ENCODE measurements at regions not wholly inside any gene's neighbourhood (a gene's known extent, or its start where the extent isn't known, plus 50 kb on each side); places are given as distances from the start of the nearest gene placed in this dataset.

GRCh38 chr10:83931669-83932068, 207.6 kb upstream of the GHITM start:
- DNase-seq (ENCODE audit: low spot score): no peak

- no peak for DNase-seq (ENCODE audit: low spot score)
These were observed 207.1 kb upstream of the GHITM start for GRCh38 chr10:83932245-83932644.

GRCh38 chr10:83934062-83934461, 205.2 kb upstream of the GHITM start:
- no peak for DNase-seq (ENCODE audit: low spot score)

- DNase-seq (ENCODE audit: low spot score): no peak
These were observed 204.5 kb upstream of the GHITM start for GRCh38 chr10:83934641-83935338.

- no peak for DNase-seq (ENCODE audit: low spot score)
These were observed 204.0 kb upstream of the GHITM start for GRCh38 chr10:83935339-83935736.

- DNase-seq (ENCODE audit: low spot score): no peak
These were observed 203.4 kb upstream of the GHITM start for GRCh38 chr10:83935911-83936310.

- no peak for DNase-seq (ENCODE audit: low spot score)
These were observed 202.1 kb upstream of the GHITM start for GRCh38 chr10:83937161-83937560.

GRCh38 chr10:83937826-83938225, 201.5 kb upstream of the GHITM start:
- no peak for DNase-seq (ENCODE audit: low spot score)

GRCh38 chr10:83941189-83941588, 198.1 kb upstream of the GHITM start:
- no peak for DNase-seq (ENCODE audit: low spot score)

- no peak for DNase-seq (ENCODE audit: low spot score)
These were observed 196.9 kb upstream of the GHITM start for GRCh38 chr10:83942410-83942809.

GRCh38 chr10:83943049-83943448, 196.3 kb upstream of the GHITM start:
- no peak for DNase-seq (ENCODE audit: low spot score)

- DNase-seq (ENCODE audit: low spot score): no peak
These were observed 195.4 kb upstream of the GHITM start for GRCh38 chr10:83943920-83944319.

GRCh38 chr10:83945982-83946718, 193.2 kb upstream of the GHITM start:
- DNase-seq (ENCODE audit: low spot score): no peak

- no peak for DNase-seq (ENCODE audit: low spot score)
These were observed 187.0 kb upstream of the GHITM start for GRCh38 chr10:83952314-83952713.

- DNase-seq (ENCODE audit: low spot score): no peak
These were observed 185.7 kb upstream of the GHITM start for GRCh38 chr10:83953589-83953988.

- no peak for DNase-seq (ENCODE audit: low spot score)
These were observed 185.0 kb upstream of the GHITM start for GRCh38 chr10:83954193-83954799.

GRCh38 chr10:83955406-83955805, 183.9 kb upstream of the GHITM start:
- DNase-seq (ENCODE audit: low spot score): no peak

- DNase-seq (ENCODE audit: low spot score): no peak
These were observed 182.0 kb upstream of the GHITM start for GRCh38 chr10:83957168-83957947.

GRCh38 chr10:83959328-83959727, 180.0 kb upstream of the GHITM start:
- DNase-seq (ENCODE audit: low spot score): no peak

- no peak for DNase-seq (ENCODE audit: low spot score)
These were observed 179.2 kb upstream of the GHITM start for GRCh38 chr10:83960125-83960524.

GRCh38 chr10:83961620-83962019, 177.7 kb upstream of the GHITM start:
- no peak for DNase-seq (ENCODE audit: low spot score)

- no peak for DNase-seq (ENCODE audit: low spot score)
These were observed 175.9 kb upstream of the GHITM start for GRCh38 chr10:83963446-83963845.
